ENCODE measurements at regions not wholly inside any gene's neighbourhood (a gene's known extent, or its start where the extent isn't known, plus 50 kb on each side); places are given as distances from the start of the nearest gene placed in this dataset.

- no peak for DNase-seq (ENCODE audit: low read depth in 1 of 2, low spot score in 2 of 2)
- Histone ChIP-seq H3K27ac (no peak overlapping the region), H3K4me1 (replicated peaks) (peaks cover 13% of the 10 kb centered on the region), H3K36me3 (no peaks in the 10 kb centered on the region), H3K9me3 (replicated peaks) (no peaks in the 10 kb centered on the region), H3K27me3 (replicated peaks) (no peaks in the 10 kb centered on the region), H3K4me3 (no peak overlapping the region)
These were observed 85.1 kb upstream of the FRMD4A start for GRCh38 chr10:14415676-14416307.

- no peak overlapping the region for H3K27ac ChIP-seq
- no peaks in the 10 kb centered on the region for H3K36me3 ChIP-seq
- no peak for DNase-seq (ENCODE audit: low read depth in 1 of 2, low spot score in 2 of 2)
- H3K4me1 ChIP-seq (replicated peaks) = peaks cover 13% of the 10 kb centered on the region
- H3K27me3 ChIP-seq (replicated peaks) = no peaks in the 10 kb centered on the region
- H3K9me3 ChIP-seq (replicated peaks) = no peaks in the 10 kb centered on the region
- no peak overlapping the region for H3K4me3 ChIP-seq
These were observed 84.2 kb upstream of the FRMD4A start for GRCh38 chr10:14414901-14415300.

GRCh38 chr10:14413523-14413922, 82.8 kb upstream of the FRMD4A start:
- Histone ChIP-seq H3K4me1 (replicated peaks) (peaks cover 17% of the 10 kb centered on the region), H3K27me3 (replicated peaks) (no peaks in the 10 kb centered on the region), H3K4me3 (no peak overlapping the region), H3K27ac (no peak overlapping the region), H3K36me3 (no peaks in the 10 kb centered on the region), H3K9me3 (replicated peaks) (no peaks in the 10 kb centered on the region)
- no peak for DNase-seq (ENCODE audit: low read depth in 1 of 2, low spot score in 2 of 2)

- peaks cover 25% of the 10 kb centered on the region for H3K4me1 ChIP-seq (replicated peaks)
- no peak overlapping the region for H3K4me3 ChIP-seq
- no peaks in the 10 kb centered on the region for H3K36me3 ChIP-seq
- no peaks in the 10 kb centered on the region for H3K9me3 ChIP-seq (replicated peaks)
- no peaks in the 10 kb centered on the region for H3K27me3 ChIP-seq (replicated peaks)
- no peak for DNase-seq (ENCODE audit: low read depth in 1 of 2, low spot score in 2 of 2)
- no peak overlapping the region for H3K27ac ChIP-seq
These were observed 81.9 kb upstream of the FRMD4A start for GRCh38 chr10:14412624-14413023.

GRCh38 chr10:14409856-14410458, 79.2 kb upstream of the FRMD4A start:
- Histone ChIP-seq H3K4me3 (no peak overlapping the region), H3K4me1 (replicated peaks) (peaks cover 47% of the 10 kb centered on the region), H3K36me3 (no peaks in the 10 kb centered on the region), H3K9me3 (replicated peaks) (no peaks in the 10 kb centered on the region), H3K27ac (no peak overlapping the region), H3K27me3 (replicated peaks) (no peaks in the 10 kb centered on the region)
- no peak for DNase-seq (ENCODE audit: low read depth in 1 of 2, low spot score in 2 of 2)

- Histone ChIP-seq H3K36me3 (no peaks in the 10 kb centered on the region), H3K4me1 (replicated peaks) (peaks cover 49% of the 10 kb centered on the region), H3K27me3 (replicated peaks) (no peaks in the 10 kb centered on the region), H3K27ac (no peak overlapping the region), H3K4me3 (no peak overlapping the region), H3K9me3 (replicated peaks) (no peaks in the 10 kb centered on the region)
- no peak for DNase-seq (ENCODE audit: low read depth in 1 of 2, low spot score in 2 of 2)
These were observed 78.5 kb upstream of the FRMD4A start for GRCh38 chr10:14409247-14409646.

GRCh38 chr10:14408139-14408538, 77.4 kb upstream of the FRMD4A start:
- no peaks in the 10 kb centered on the region for H3K36me3 ChIP-seq
- no peak for DNase-seq (ENCODE audit: low read depth in 1 of 2, low spot score in 2 of 2)
- H3K4me1 ChIP-seq (replicated peaks) = peaks cover 58% of the 10 kb centered on the region
- no peak overlapping the region for H3K27ac ChIP-seq
- no peaks in the 10 kb centered on the region for H3K9me3 ChIP-seq (replicated peaks)
- no peaks in the 10 kb centered on the region for H3K27me3 ChIP-seq (replicated peaks)
- H3K4me3 ChIP-seq = no peak overlapping the region

GRCh38 chr10:14407567-14407966, 76.8 kb upstream of the FRMD4A start:
- Histone ChIP-seq H3K9me3 (replicated peaks) (no peaks in the 10 kb centered on the region), H3K36me3 (no peaks in the 10 kb centered on the region), H3K4me1 (replicated peaks) (peaks cover 57% of the 10 kb centered on the region), H3K27me3 (replicated peaks) (no peaks in the 10 kb centered on the region), H3K4me3 (no peak overlapping the region), H3K27ac (no peak overlapping the region)
- DNase-seq (ENCODE audit: low read depth in 1 of 2, low spot score in 2 of 2) = no peak

- H3K4me3 ChIP-seq = 0 out of 2 replicates have a peak overlapping the region, but pooled peaks have one; percentile 0
- no peaks in the 10 kb centered on the region for H3K27me3 ChIP-seq (replicated peaks)
- H3K36me3 ChIP-seq = no peaks in the 10 kb centered on the region
- no peaks in the 10 kb centered on the region for H3K9me3 ChIP-seq (replicated peaks)
- peaks cover 56% of the 10 kb centered on the region for H3K4me1 ChIP-seq (replicated peaks)
- H3K27ac ChIP-seq = peak overlapping the region; percentile 96
- DNase-seq (ENCODE audit: low read depth in 1 of 2, low spot score in 2 of 2) = peak; percentile 89 to 96
These were observed 74.6 kb upstream of the FRMD4A start for GRCh38 chr10:14405076-14406065.

- Histone ChIP-seq H3K27ac (peak overlapping the region; percentile 96), H3K9me3 (replicated peaks) (no peaks in the 10 kb centered on the region), H3K4me3 (no peak overlapping the region), H3K36me3 (no peaks in the 10 kb centered on the region), H3K27me3 (replicated peaks) (no peaks in the 10 kb centered on the region), H3K4me1 (replicated peaks) (peaks cover 66% of the 10 kb centered on the region)
- DNase-seq (ENCODE audit: low read depth in 1 of 2, low spot score in 2 of 2) = no peak
These were observed 73.3 kb upstream of the FRMD4A start for GRCh38 chr10:14403881-14404623.

GRCh38 chr10:14403359-14403758, 72.6 kb upstream of the FRMD4A start:
- Histone ChIP-seq H3K27ac (peak overlapping the region; percentile 96), H3K36me3 (no peaks in the 10 kb centered on the region), H3K27me3 (replicated peaks) (no peaks in the 10 kb centered on the region), H3K9me3 (replicated peaks) (no peaks in the 10 kb centered on the region), H3K4me3 (no peak overlapping the region), H3K4me1 (replicated peaks) (peaks cover 69% of the 10 kb centered on the region)
- no peak for DNase-seq (ENCODE audit: low read depth in 1 of 2, low spot score in 2 of 2)

GRCh38 chr10:14399641-14400040, 68.9 kb upstream of the FRMD4A start:
- Histone ChIP-seq H3K27ac (peak overlapping the region; percentile 100), H3K4me1 (replicated peaks) (peaks cover 66% of the 10 kb centered on the region), H3K36me3 (no peaks in the 10 kb centered on the region), H3K9me3 (replicated peaks) (no peaks in the 10 kb centered on the region), H3K27me3 (replicated peaks) (no peaks in the 10 kb centered on the region), H3K4me3 (no peak overlapping the region)
- DNase-seq (ENCODE audit: low read depth in 1 of 2, low spot score in 2 of 2) = peak in 1 of 2 experiments; percentile 53

GRCh38 chr10:14397066-14397465, 66.3 kb upstream of the FRMD4A start:
- Histone ChIP-seq H3K4me3 (no peak overlapping the region), H3K9me3 (replicated peaks) (no peaks in the 10 kb centered on the region), H3K4me1 (replicated peaks) (peaks cover 52% of the 10 kb centered on the region), H3K27me3 (replicated peaks) (no peaks in the 10 kb centered on the region), H3K36me3 (no peaks in the 10 kb centered on the region), H3K27ac (peak overlapping the region; percentile 100)
- peak; percentile 97 for DNase-seq (ENCODE audit: low read depth in 1 of 2, low spot score in 2 of 2)

All from SJSA1 (cell line).